Esophagus squamous epithelium (tissue), 4 donors: ENCODE measurements at regions not wholly inside any gene's neighbourhood (a gene's known extent, or its start where the extent isn't known, plus 50 kb on each side); places are given as distances from the start of the nearest gene placed in this dataset.

Source experiments
- CTCF ChIP-seq, 6 experiments: fragments of 450-650 bp in 4 of 6; fragments of 200-600 bp in 2 of 6; sonication (generic) in 2 of 6; IDR thresholded peaks; one replicate each; pipeline ENCODE4 v1.5.1; 2016 to 2019; ENCODE audit warnings: antibody characterized with exemption in 6 of 6, mild to moderate bottlenecking in 4 of 6, moderate library complexity in 4 of 6
- POLR2A ChIP-seq, 4 donors: fragments of 450-650 bp; IDR thresholded peaks; one replicate each; pipeline ENCODE4 v1.6.1; 2017; ENCODE audit warnings: antibody characterized with exemption in 4 of 4, mild to moderate bottlenecking in 4 of 4, moderate library complexity in 3 of 4

- TF ChIP-seq CTCF (IDR thresholded peaks at IDR 0.05) (no peak), POLR2A (IDR thresholded peaks at IDR 0.05) (no peak)
Observed at GRCh38 chr12:38523920-38524319, 207.3 kb downstream of the ALG10B start.
